GM12892 (cell line): ENCODE measurements at regions not wholly inside any gene's neighbourhood (a gene's known extent, or its start where the extent isn't known, plus 50 kb on each side); places are given as distances from the start of the nearest gene placed in this dataset.

Experiments
- POLR2A ChIP-seq: IDR thresholded peaks from 2 replicates; pipeline ENCODE4 v1.6.1; 2011; ENCODE audit warnings: low read depth, low read length, control low read depth
- TAF1 ChIP-seq: IDR thresholded peaks from 2 replicates; pipeline ENCODE4 v1.6.1; 2011; ENCODE audit warnings: low read depth, mild to moderate bottlenecking, control low read depth, low read length, borderline replicate concordance

GRCh38 chr3:46090161-46090591, 62.9 kb upstream of the XCR1 start:
- TF ChIP-seq POLR2A (no peak), TAF1 (no peak)
